H4 (cell line): ENCODE measurements at regions not wholly inside any gene's neighbourhood (a gene's known extent, or its start where the extent isn't known, plus 50 kb on each side); places are given as distances from the start of the nearest gene placed in this dataset.

Source experiments
- DNase-seq: peaks from one replicate; pipeline ENCODE4 v3.0.0-alpha.2; 2015; ENCODE audit warnings: low spot score

DNA sequence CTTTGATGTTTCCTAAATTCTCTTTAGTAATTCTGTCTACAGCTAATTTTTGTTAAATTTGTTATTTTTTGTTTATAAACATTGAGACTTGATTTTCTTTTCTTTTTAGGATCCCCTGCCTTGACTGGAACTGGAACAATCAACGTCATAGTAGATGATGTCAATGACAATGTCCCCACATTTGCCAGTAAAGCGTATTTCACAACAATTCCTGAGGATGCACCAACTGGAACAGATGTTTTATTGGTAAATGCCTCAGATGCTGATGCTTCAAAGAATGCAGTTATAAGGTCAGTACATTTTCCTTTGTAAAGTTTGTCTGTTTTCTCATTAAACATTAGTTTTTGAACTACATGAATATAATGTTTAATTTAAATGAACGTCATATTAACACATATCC, 119.4 kb downstream of the FAT4 start:
- no peak for DNase-seq

DNA sequence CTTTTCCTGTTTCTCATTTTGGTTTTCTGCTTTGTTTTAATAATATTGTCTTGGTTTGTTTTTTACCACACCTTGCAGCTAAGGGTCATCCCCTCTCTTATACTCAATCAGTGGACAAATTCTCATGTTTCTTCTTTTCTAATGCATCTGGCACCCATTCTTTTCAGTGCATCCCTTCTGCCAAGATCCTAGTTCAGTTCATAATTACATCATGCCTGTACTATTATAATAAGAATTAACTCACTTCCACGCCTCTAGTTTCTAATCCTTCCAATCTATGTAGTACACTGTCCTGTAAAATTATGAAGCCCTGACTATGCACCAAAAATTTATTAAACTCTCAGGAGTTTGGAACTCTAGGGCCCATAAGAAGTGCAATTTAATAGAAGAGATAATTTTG, 126.1 kb downstream of the FAT4 start:
- no peak for DNase-seq

DNA sequence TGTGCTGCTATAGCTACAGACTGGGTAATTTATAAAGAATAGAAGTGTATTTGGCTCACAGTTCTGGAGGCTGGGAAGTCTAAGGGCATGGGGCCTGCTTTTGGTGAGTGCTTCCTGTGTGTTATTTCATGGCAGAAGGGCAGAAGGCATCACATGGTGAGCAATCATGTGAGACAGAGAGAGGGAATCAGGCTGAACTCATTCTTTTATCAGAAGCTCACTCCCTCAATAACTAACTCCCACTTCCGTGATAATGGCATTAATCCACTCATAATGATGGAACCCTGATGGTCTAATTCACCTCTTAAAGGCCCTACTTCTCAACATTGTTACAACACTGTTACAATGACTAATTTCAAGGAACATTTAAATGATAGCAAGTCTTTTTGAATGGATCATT, 129.4 kb downstream of the FAT4 start:
- DNase-seq = no peak

DNA sequence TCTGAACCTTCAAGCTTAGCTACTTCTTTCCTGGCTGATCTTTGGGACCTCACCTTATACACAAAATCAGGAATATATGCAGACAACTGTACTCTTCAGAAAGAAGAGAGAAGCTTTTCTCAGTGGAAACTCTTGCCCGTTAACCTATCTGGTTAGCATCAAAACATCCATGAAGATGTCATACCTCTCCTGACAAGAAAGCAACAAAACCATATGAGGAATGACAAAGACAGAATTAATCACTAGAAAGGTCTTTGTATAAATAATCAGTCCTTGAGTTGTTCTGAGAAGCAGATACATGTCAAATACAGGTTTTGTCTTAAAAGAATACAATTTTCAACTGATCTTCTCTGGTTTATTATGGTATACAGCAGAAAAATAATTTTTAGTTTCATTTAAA, 130.8 kb downstream of the FAT4 start:
- DNase-seq = no peak

DNA sequence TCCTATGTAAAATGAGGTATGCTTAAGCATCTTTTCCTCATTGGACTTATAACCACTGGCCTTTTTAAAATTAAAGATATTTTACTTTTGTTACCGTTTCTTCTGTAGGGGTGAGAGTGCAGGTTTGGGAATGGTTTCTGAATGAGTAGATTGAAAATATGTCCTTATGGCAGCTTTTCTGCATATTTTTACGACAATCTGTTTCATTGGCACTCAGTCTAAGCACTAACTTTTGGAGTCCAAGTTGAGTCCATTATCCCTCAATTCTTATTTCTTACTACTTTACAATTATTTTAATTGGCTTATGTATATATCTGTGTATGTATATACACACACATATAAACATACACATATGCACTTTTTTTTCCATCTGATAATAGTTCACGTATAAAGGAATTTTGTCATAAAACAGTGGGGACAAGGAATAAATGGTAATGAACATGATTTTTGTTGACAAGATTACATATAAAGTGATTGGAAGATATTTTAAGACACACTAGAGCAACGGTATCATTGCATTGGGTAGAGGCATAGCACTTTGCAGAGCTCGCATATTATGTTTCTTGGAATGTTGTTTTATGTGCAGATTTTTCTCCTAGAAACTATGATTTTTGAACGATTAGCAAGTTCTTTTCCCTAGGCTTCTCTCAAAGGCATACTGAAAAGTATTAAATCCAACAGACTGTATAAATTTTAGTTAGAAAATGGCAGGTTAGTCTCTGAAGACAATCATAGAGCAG, 133.0 kb downstream of the FAT4 start:
- no peak for DNase-seq

DNA sequence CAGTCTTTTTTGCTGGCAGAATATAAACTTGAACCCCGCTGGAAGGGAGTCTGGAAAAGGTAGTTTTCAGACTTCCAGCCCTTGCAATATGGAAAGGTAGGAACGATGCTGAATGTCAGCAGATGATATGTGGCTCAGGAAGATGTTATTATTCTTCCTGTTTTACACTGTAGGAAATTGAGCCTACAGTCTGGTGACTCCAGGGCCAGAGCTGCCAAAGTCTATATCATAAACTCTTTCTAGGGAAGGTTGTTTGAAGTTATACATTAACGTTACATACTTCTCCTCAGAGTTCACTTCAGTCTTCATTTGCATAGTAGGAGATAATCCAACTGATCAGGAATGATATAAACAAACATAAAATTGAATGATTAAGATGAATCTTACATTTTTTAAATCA, 141.3 kb downstream of the FAT4 start:
- DNase-seq = no peak

DNA sequence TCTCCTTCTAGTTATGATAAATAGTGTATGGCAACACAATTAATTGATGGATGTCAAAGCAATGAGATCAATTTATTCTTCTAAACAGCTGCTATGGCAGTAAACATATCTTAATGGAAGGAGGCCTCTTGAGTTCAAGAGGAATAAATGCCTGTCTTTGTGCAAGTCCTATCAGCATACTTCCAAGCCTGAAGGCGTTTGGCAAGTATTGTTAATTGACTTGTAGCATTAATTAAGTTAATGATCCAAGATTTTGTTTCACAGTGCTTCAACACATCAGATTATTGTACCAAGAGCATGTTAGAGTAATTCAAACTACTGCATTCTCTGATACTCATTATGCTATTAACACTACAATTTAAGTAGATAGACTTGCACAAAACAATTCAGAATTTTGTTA, 144.8 kb downstream of the FAT4 start:
- no peak for DNase-seq

DNA sequence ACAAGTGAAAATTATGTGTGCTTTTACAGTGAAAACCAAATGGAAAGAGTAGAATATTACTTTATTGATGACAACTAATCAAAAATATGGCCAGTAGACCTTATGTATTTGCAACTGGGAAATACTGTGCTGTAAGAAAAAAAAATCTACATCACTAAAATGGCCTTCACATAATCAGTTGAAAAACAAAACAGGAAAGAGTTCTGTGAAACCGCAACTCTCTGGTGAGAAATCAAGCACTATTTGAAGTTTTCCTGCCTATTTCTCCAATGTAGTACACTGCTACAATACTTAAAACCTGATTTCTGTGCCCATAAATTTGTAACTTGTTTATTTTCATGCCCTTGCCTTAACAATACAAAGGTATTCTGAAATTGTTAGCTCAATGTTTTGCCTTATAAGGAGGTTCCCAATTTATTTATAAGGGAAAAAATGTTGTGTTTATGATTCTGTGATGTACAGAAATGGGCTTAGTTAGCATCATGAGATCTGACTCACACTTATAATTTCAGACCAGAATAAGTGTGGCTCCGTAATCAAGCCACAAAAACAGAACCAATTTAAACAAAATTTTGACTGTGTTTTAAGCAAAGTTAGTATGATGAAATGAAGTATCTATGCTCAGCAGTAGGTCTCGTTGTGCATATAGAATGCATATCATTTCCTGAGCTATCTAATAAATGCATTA, 147.1 kb downstream of the FAT4 start:
- DNase-seq = peak; percentile 16

DNA sequence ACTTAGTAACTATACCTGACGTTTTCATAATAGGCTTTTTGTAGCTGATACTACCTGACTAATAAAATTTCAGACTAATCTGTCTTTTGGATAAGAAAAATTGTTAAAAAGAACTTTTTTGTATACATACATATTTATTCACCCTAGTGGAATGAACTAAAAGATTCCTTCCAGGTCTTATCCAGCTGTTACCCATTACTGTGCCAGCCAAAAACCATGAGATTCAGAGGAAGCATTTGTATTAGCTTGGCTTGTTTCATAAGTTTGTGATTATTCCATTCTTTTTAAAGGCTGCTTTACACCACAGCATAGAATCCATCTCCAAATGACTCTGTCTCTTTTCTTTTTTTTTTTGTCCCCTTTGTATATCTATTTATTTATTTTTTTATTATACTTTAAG, 149.4 kb downstream of the FAT4 start:
- no peak for DNase-seq

DNA sequence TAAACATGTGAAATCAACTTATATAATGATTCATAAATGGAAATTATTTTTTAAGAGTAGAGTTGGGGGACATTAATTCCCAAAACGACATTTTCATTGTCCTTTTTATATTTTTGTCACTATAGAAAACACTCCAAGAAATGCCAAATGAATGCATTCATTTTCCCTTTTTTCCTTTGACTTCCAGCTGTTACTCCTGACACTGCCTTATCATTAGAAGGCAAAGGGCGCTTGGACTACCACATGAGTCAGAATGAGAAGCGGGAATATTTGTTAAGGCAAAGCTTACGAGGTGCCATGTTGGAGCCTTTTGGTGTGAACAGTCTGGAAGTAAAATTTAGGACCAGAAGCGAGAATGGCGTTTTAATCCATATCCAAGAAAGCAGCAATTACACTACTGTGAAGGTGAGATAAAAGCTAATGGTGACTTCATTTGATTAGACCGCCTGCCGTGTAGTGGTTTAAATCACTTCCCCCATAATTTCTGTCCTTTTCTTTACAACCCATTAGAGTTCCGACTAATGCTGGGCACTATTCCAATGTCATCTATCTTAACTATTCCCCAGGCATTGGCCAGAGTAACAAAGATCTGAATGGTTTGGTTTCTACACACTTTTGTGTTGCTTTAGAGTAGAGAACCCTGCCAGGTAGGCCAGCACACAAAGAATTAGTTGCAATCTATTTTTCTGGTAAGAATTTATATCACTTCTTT, 166.7 kb downstream of the FAT4 start:
- DNase-seq = no peak

DNA sequence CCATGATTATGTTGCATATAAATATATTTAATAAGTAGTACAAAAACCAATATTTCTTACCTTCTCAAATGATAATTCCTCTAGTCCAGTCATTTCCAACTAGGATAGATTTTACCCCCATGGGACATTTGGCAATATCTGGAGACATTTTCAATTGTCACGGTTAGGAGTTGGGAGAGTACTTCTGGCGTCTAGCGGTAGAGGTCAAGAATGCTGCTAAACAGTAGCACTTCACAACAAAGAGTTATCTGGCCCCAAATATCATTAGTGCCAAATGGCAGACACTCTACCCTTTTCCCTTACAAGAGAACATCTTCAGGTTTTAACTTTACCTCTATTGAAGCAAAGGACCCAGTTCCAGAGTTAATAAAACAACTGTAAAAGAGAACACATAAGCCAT, 168.1 kb downstream of the FAT4 start:
- DNase-seq = no peak

DNA sequence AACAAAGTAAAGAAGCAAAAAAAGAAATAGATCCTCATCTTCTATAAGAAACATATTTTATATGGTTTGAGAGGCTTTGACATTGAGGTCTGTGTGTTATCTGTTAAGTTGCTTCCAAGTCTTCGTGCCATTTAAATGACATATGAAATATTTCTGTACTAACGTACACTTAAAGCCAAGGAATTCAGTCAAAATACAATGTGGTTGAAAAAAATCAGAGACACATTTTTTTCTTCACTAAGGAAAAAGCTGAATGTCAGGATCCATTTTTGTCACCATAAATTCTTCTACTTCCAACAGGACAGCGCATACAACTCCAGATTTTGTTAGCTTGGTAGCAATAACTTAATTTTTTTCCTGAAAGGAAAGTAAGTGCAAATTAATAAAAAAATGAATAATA, 168.5 kb downstream of the FAT4 start:
- DNase-seq = no peak

DNA sequence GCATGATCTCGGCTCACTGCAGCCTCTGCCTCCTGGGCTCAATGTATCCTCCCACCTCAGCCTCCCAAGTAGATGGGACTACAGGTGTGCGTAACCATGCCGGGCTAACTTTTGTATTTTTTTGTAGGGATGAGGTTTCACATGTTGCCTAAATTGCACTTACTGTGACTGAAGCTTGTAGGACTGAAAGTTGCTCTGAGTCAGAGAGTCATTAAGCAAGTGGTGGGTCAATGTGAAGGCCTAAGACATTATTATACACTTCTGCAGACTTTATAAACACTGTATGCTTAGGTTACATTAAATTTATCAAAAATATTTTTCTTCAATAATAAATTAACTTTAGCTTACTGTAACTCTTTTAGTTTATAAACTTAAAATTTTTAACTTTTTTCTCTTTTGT, 170.2 kb downstream of the FAT4 start:
- no peak for DNase-seq

DNA sequence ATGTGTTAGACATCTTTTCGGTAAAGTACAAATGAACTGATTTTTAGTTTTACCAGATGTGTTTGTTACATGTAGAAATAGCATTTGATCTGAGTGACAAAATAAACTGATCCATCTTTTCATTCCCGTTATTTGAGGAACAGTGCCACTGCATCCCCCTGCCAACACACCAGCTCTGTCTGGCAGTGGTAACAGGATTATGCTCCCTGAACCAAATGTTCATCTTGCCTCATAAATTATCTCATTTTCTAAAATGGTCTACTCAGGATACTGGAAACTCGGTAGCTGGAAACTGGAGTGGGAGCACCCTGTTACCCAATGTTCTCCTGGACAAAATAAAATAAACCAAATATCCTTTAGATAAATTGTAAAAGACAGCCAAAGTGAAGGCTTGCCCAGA, 171.6 kb downstream of the FAT4 start:
- DNase-seq = no peak

DNA sequence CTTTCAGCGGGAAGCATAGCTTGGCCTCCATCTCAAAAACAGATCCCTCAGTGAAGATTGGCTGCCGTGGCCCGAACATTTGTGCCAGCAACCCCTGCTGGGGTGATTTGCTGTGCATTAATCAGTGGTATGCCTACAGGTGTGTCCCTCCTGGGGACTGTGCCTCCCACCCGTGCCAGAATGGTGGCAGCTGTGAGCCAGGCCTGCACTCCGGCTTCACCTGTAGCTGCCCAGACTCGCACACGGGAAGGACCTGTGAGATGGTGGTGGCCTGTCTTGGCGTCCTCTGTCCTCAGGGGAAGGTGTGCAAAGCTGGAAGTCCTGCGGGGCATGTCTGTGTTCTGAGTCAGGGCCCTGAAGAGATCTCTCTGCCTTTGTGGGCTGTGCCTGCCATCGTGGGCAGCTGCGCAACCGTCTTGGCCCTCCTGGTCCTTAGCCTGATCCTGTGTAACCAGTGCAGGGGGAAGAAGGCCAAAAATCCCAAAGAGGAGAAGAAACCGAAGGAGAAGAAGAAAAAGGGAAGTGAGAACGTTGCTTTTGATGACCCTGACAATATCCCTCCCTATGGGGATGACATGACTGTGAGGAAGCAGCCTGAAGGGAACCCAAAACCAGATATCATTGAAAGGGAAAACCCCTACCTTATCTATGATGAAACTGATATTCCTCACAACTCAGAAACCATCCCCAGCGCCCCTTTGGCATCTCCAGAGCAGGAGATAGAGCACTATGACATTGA, 175.4 kb downstream of the FAT4 start:
- DNase-seq = no peak

DNA sequence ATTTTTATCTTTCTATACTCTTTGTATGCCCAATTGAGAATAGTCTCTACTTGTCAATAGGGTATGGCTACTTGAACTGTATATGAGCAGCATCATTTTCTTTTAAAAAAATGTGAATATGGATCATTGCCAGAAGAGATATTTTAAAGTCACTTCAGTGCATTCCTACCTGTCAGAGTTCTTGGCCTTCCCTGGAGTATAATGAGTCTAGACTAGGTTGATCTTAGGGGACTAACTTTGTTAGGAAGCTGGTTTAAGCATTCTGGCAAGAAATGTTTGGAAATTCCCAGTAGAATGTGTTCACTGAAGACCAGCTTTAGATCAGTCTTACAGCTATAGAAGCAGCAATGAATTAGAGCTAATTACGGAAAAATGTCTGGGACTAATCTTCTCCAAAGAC, 178.2 kb downstream of the FAT4 start:
- DNase-seq = no peak

DNA sequence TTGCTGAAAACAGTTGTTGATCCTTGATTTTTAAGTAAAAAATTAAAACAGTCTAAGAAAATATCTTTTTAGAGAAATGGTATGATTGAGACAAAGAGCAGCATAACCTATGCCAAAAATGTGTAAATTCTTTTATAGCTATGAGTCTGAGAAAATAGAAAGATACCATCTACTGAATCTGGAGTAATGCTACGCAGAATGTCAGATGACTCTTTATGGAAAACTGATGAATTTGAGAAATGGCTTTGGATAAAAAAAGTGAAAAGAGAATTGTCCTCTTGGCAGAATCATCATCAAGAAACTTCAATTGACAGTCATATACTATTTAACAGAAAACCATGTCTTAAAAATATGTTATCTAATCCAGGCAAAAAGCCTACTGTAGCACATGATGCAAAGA, 183.1 kb downstream of the FAT4 start:
- DNase-seq = no peak

DNA sequence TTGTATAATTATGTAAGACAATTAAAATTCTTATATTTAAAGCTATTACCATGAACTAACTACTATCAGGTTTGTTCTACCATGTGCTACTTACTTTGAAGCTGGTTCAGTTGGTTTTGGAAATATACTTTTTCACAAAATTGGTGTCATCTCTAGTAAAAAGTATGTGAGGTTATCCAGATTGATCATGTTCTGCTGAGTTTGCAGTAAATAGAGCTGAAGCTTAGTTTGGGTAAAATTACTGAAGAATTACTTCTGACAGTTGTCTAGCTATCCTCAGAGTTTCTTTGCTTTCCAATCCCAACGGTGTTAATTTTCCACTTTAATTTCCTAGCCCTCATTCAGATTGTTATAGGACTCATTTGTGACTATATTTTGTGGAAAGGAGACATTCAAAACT, 184.2 kb downstream of the FAT4 start:
- DNase-seq = no peak

DNA sequence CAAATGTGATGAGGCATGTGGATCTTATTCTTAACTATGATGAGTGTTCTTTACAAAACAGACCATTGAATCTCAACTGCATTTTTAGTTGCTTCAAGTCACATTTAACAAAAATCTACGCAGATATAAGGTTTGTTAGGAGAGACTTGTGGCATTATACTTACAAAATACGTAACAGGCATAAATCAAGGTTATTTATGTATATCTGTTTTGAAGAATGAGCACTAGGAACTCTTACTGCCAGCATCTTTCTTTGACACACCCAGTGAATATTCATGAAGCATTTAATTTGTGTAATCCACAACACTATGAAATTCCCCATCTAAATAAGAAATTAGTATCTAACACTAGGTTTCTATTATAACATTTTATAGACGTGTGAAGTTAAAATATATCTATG, 186.3 kb downstream of the FAT4 start:
- DNase-seq = no peak

DNA sequence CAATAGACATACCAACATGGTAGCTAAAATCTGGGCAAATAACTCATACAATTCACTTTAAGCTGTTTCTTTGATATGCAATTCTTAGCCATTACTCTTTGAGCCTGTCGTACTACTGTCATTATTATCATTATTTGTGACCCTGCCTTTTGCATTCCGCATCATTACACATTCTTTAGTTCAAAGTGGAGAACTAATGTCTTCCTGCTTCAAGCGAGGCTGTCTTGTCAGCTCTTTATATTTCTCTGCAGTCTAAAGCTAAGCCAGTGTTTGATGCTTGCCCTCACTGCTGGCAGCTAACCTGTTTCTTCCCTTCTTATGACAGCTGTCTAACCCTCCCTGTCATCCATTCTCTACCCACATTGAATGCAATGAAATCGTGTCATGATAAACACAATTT, 186.8 kb downstream of the FAT4 start:
- no peak for DNase-seq

DNA sequence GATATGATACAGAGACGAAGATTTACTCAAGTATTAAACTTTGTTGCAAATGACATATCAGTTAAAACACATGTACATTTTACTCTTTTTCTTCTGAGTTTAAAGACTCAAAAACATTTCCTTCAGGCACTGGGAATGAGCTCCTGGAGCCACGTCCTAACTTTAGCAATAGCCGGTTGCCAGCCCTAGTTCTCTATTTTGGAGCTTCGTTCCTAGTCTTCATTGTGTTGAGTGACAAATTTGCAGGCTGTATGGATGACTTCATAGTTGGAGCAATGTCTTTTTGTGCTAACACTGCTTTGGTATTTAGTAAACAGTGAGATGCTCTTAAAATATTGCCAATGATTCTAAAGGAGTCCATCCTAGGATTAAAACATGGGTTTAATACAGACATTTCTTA, 190.9 kb downstream of the FAT4 start:
- DNase-seq = no peak

DNA sequence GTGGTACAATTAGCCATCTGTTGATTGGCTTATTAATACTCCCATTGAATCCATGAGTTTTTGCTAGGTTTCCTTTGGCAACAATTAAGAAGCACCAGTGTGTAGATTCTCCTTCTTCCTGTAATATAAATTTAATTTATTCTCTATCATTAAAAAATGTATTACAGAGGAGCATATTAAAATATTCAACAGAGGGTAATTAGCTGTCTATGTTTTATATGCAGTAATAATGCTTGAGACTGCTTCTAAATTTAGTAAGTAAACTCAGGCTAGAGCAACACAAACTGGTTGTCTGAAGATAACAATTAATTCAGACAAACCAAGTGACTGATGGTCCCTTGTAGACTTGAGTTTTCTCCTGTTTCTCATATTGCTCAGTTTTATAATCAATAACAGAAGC, 192.4 kb downstream of the FAT4 start:
- no peak for DNase-seq

DNA sequence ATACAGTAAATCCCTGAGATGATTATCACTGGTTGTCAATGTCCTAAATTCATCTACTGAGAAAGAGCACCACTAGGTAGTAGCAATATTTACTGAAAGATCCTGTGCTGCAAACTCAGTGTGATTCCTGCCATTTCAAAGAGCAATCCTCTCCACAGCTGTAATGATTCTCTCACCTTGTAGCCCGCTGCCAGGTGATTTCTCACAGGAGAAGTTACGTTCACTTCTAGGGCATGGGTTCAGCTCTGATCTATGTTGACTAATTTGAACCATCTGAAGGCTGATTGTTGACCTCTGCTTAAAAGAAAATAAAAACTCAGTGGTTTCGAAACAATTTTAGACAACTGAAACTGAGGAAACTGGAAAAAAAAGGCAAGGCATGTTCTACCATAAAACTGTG, 197.0 kb downstream of the FAT4 start:
- DNase-seq = no peak
